ENCODE measurements at regions not wholly inside any gene's neighbourhood (a gene's known extent, or its start where the extent isn't known, plus 50 kb on each side); places are given as distances from the start of the nearest gene placed in this dataset.

DNA sequence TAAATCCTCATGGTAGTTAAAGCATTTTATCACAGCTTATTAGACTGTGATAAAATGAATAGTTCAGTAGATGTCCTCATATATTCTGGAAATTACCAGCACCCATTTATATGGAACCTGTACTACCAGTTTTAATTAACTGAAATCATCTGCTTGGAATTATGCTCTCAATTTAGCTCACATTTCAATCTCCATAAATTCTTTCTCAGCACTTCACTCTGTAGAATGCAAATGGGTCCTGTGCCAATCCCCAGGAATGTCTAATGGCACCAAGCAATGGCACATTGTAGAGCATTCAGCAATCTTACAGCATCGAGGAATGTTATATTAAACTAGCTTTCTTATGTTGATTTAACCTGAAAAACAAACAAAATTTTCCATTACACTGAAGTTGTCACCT lies 355.1 kb downstream of the PDHA2 start:
- TF ChIP-seq, protein P1, sequence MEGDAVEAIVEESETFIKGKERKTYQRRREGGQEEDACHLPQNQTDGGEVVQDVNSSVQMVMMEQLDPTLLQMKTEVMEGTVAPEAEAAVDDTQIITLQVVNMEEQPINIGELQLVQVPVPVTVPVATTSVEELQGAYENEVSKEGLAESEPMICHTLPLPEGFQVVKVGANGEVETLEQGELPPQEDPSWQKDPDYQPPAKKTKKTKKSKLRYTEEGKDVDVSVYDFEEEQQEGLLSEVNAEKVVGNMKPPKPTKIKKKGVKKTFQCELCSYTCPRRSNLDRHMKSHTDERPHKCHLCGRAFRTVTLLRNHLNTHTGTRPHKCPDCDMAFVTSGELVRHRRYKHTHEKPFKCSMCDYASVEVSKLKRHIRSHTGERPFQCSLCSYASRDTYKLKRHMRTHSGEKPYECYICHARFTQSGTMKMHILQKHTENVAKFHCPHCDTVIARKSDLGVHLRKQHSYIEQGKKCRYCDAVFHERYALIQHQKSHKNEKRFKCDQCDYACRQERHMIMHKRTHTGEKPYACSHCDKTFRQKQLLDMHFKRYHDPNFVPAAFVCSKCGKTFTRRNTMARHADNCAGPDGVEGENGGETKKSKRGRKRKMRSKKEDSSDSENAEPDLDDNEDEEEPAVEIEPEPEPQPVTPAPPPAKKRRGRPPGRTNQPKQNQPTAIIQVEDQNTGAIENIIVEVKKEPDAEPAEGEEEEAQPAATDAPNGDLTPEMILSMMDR (conservative IDR thresholded peaks at IDR 0.05), result no peak
- H3K27ac ChIP-seq, result no peak overlapping the region

DNA sequence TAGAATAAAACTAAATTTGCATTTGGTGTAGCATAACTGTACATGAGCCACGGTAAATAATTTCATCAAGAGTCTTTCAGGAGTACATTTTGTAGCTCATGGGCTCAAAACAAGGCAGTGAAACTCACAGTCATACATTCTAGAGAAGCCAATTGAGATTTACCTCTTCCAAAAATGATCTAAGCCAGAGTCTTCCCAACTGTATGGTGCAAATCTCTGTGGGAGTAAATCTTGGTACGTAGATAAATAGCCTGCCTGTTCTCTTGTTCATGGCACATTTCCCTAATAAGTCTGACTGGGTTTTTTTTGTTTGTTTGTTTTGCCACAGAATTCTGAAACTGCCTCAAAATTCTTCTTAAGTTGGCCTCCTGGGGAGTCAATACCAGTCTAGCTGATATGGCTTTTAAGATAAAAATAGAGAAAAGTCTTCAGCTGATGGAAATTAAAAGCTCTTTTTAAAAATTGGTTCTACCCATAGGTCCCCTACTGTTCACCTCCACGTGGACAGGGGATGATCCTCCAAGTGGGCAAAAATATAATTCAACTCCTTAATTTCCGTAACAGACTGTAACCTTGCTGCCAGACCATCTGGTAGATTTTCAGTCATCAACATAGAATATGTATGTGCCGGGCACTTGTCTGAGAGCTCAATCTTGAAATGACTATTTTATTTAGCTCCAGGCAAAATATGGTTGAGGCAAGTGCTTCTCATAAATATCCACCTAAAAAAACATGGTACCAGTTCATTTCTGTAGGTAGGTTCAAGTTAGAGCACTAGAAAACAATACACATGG lies 365.4 kb downstream of the PDHA2 start:
- TF ChIP-seq, protein P1 (conservative IDR thresholded peaks at IDR 0.05), result no peak
- no peak overlapping the region for H3K27ac ChIP-seq

DNA sequence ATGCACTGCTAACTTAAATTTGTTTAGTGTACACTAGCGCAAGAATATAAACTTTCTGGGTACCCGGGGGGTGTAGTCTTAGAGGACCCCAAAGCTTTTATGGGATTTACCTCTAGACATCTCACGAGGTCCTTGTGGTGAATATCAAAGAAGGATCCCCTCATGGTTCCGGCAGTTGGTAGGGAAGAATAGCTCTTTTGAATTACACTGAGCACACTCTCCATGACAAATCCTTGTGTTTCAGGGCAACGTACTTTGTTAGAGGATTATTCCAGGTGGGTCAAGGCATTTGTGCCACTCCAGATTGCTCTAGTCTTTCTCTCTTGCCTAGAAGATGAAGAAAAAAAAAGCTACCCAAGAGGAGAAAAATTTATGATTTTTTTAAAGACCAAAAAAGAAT lies 387.6 kb downstream of the PDHA2 start:
- TF ChIP-seq, protein P1 (conservative IDR thresholded peaks at IDR 0.05), result no peak
- no peak overlapping the region for H3K27ac ChIP-seq

DNA sequence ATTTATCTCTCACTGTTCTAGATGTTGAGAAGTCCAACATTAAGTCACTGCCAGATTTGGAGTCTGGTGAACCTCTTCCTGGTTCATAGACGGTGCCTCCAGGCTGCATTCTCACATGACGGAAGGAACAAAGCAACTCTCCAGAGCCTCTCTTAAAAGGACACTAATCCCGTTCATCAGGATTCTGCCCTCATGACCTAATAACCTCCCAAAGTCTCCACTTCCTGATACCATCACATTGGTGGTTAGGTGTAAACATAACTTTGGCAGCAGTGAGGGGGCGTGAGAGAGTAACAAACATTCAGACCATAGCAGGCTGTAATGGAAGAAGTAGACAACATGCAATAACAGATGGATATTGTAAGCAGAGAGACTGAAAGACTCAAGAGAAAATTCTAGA lies 388.6 kb downstream of the PDHA2 start:
- H3K27ac ChIP-seq, result no peak overlapping the region
- TF ChIP-seq, protein P1 (conservative IDR thresholded peaks at IDR 0.05), result no peak

DNA sequence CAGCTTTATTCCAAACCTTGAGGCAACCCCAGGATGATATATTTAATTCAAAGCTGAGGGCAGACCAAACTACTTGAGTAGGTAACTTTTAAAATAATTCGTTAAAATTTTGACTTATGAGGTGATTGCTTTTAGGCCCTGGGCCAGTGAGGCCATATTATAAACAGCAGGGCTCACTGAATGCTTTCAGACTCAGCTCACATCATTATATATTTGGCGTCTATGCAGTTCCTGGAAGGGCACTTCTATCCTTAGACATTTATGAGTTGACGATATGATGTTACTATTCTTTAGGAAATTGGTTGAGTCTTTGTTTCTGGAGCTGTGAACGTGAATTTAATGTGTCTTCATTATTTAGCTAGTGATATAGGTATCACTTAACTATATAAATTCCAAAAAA lies 400.1 kb downstream of the PDHA2 start:
- H3K27ac ChIP-seq, result no peak overlapping the region
- TF ChIP-seq, protein P1 (conservative IDR thresholded peaks at IDR 0.05), result no peak

DNA sequence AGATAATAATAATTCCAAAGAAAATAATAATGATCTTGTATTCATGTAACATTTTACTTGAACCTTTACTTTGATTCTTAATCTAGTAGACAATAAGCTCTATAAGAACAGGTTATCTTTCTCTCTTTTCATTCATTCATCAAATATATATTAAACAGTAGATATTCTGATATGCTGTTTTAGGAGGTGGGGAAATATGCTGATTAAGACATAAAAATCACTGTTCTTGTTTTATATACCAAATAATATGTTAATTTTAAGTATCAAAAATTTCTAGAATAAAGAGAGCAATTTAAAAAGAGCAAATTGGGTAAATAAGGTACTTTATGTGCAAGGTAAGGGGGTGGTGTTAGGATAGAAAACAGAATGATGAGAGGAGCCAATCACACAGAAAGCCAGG lies 401.9 kb downstream of the PDHA2 start:
- H3K27ac ChIP-seq, result no peak overlapping the region
- TF ChIP-seq, protein P1 (conservative IDR thresholded peaks at IDR 0.05), result no peak

DNA sequence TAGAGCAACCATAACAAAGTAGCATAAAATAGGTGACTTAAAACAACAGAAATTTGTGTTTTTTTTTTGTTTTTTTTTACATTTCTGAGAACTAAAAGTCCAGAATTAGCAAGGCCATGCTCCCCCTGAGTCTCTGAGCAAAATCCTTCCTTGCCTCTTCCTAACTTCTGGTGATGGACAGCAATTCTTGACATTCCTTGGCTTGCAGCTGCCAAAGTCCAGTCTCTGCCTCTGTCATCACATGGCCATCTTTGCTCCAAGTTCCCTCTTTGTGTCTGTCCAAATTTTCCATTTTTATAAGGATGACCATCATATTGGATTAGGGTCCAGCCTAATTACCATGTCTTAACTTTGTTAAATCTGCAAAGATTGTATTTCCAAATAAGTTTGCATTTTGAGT lies 407.2 kb downstream of the PDHA2 start:
- TF ChIP-seq, protein P1 (conservative IDR thresholded peaks at IDR 0.05), result no peak
- H3K27ac ChIP-seq, result no peak overlapping the region
